SK-N-SH treated with all-trans-retinoic acid at 6 μM for 48 hours (cell line): ENCODE measurements at regions not wholly inside any gene's neighbourhood (a gene's known extent, or its start where the extent isn't known, plus 50 kb on each side); places are given as distances from the start of the nearest gene placed in this dataset.

Experiments
- ATAC-seq: fragments of 200-7000 bp; cut with Tn5 transposase; 3 replicates; pipeline ENCODE4 v1.9.1; 2020; ENCODE audit warnings: mild to moderate bottlenecking, moderate library complexity
- BACH2 ChIP-seq: fragments of 250-450 bp; sonication (Bioruptor Pico); IDR thresholded peaks from 2 replicates; pipeline ENCODE4 v1.9.0; 2021; ENCODE audit warnings: mild to moderate bottlenecking, borderline replicate concordance
- CREB5 ChIP-seq: fragments of 250-450 bp; sonication (Bioruptor Pico); IDR thresholded peaks from 2 replicates; pipeline ENCODE4 v1.5.1; 2020; ENCODE audit warnings: low read depth, mild to moderate bottlenecking, moderate library complexity
- CSDC2 ChIP-seq: fragments of 250-450 bp; sonication (Bioruptor Pico); IDR thresholded peaks from 2 replicates; pipeline ENCODE4 v1.5.0; 2020; ENCODE audit warnings: mild to moderate bottlenecking, moderate library complexity
- CSRNP3 ChIP-seq: fragments of 250-450 bp; sonication (Bioruptor Pico); IDR thresholded peaks from 2 replicates; pipeline ENCODE4 v1.5.1; 2021; ENCODE audit warnings: mild to moderate bottlenecking, moderate library complexity
- ESRRG ChIP-seq: fragments of 250-450 bp; sonication (Bioruptor Pico); IDR thresholded peaks from 2 replicates; pipeline ENCODE4 v1.6.1; 2021; ENCODE audit warnings: mild to moderate bottlenecking
- GLIS3 ChIP-seq: fragments of 250-450 bp; sonication (Bioruptor Pico); IDR thresholded peaks from 2 replicates; pipeline ENCODE4 v1.5.0; 2020; ENCODE audit warnings: mild to moderate bottlenecking, moderate library complexity
- ISL1 ChIP-seq: fragments of 250-450 bp; sonication (Bioruptor Pico); IDR thresholded peaks from 2 replicates; pipeline ENCODE4 v2.1.2; 2022; ENCODE audit warnings: mild to moderate bottlenecking, moderate library complexity
- OSR1 ChIP-seq: fragments of 250-450 bp; sonication (Bioruptor Pico); IDR thresholded peaks from 2 replicates; pipeline ENCODE4 v1.8.0; 2022; ENCODE audit warnings: moderate library complexity, mild to moderate bottlenecking, inconsistent platforms
- PATZ1 ChIP-seq: fragments of 250-450 bp; sonication (Bioruptor Pico); IDR thresholded peaks from 2 replicates; pipeline ENCODE4 v1.8.0; 2020; ENCODE audit warnings: mild to moderate bottlenecking, moderate library complexity, borderline replicate concordance
- POU6F1 ChIP-seq: fragments of 250-450 bp; sonication (Bioruptor Pico); IDR thresholded peaks from 2 replicates; pipeline ENCODE4 v1.8.0; 2021; ENCODE audit warnings: low read depth, mild to moderate bottlenecking, moderate library complexity, borderline replicate concordance
- PPARA ChIP-seq: fragments of 250-450 bp; sonication (Bioruptor Pico); IDR thresholded peaks from 2 replicates; pipeline ENCODE4 v1.5.0; 2020; ENCODE audit warnings: mild to moderate bottlenecking, borderline replicate concordance
- RARB ChIP-seq: fragments of 250-450 bp; sonication (Bioruptor Pico); IDR thresholded peaks from 2 replicates; pipeline ENCODE4 v1.8.0; 2021; ENCODE audit warnings: mild to moderate bottlenecking, moderate library complexity
- SNAI2 ChIP-seq: fragments of 250-450 bp; sonication (Bioruptor Pico); IDR thresholded peaks from 2 replicates; pipeline ENCODE4 v1.5.0; 2020; ENCODE audit warnings: mild to moderate bottlenecking, moderate library complexity
- TCF4 ChIP-seq: fragments of 250-450 bp; sonication (Bioruptor Pico); IDR thresholded peaks from 2 replicates; pipeline ENCODE4 v1.8.0; 2021; ENCODE audit warnings: mild to moderate bottlenecking, moderate library complexity, borderline replicate concordance
- TOX ChIP-seq: fragments of 250-450 bp; sonication (Bioruptor Pico); IDR thresholded peaks from 2 replicates; pipeline ENCODE4 v1.8.0; 2021; ENCODE audit warnings: mild to moderate bottlenecking, moderate library complexity, borderline replicate concordance
- TSHZ2 ChIP-seq: fragments of 250-450 bp; sonication (Bioruptor Pico); IDR thresholded peaks from 2 replicates; pipeline ENCODE4 v1.5.0; 2020; ENCODE audit warnings: mild to moderate bottlenecking, moderate library complexity
- ZC3H10 ChIP-seq: fragments of 250-450 bp; sonication (Bioruptor Pico); IDR thresholded peaks from 2 replicates; pipeline ENCODE4 v1.5.1; 2021; ENCODE audit warnings: mild to moderate bottlenecking, moderate library complexity
- ZFP30 ChIP-seq: fragments of 450-650 bp; formaldehyde crosslinking; IDR thresholded peaks from 2 replicates; pipeline ENCODE4 v1.5.0; 2022; ENCODE audit warnings: mild to moderate bottlenecking, moderate library complexity
- ZNF8 ChIP-seq: fragments of 450-650 bp; formaldehyde crosslinking; IDR thresholded peaks from 2 replicates; pipeline ENCODE4 v1.5.0; 2020; ENCODE audit warnings: mild to moderate bottlenecking, moderate library complexity

- TF ChIP-seq TSHZ2 (no peak), POU6F1 (no peak), TOX (CRISPR knock-in tag) (no peak), CSDC2 (CRISPR knock-in tag) (no peak), GLIS3 (CRISPR knock-in tag) (no peak), RARB (CRISPR knock-in tag) (no peak), ZC3H10 (CRISPR knock-in tag) (no peak), ZFP30 (CRISPR knock-in tag) (no peak), TCF4 (CRISPR knock-in tag) (no peak)
These were observed 102.8 kb upstream of the EGLN3 start (continued) for GRCh38 chr14:34053666-34054065.

GRCh38 chr14:34052658-34053014 is 101.8 kb upstream of the EGLN3 start:
- ATAC-seq, result 0 out of 3 replicates have a peak, but pooled peaks have one; percentile 32
- no peak for TF ChIP-seq TCF4 (CRISPR knock-in tag)
- no peak for TF ChIP-seq RARB (CRISPR knock-in tag)
- no peak for TF ChIP-seq TOX (CRISPR knock-in tag)
- no peak for TF ChIP-seq ZC3H10 (CRISPR knock-in tag)
- no peak for TF ChIP-seq POU6F1
- TF ChIP-seq ESRRG (CRISPR knock-in tag), result no peak
- TF ChIP-seq PATZ1, result no peak
- no peak for TF ChIP-seq ISL1 (CRISPR knock-in tag)
- TF ChIP-seq ZFP30 (CRISPR knock-in tag), result no peak
- no peak for TF ChIP-seq CREB5 (CRISPR knock-in tag)
- TF ChIP-seq OSR1 (CRISPR knock-in tag), result no peak
- no peak for TF ChIP-seq PPARA
- no peak for TF ChIP-seq SNAI2 (CRISPR knock-in tag)
- TF ChIP-seq GLIS3 (CRISPR knock-in tag), result no peak
- no peak for TF ChIP-seq BACH2
- no peak for TF ChIP-seq ZNF8 (CRISPR knock-in tag)
- TF ChIP-seq CSRNP3 (CRISPR knock-in tag), result no peak

GRCh38 chr14:34051966-34052657 is 101.2 kb upstream of the EGLN3 start:
- no peak for ATAC-seq
- no peak for TF ChIP-seq ZFP30 (CRISPR knock-in tag)
- TF ChIP-seq RARB (CRISPR knock-in tag), result no peak
- no peak for TF ChIP-seq ESRRG (CRISPR knock-in tag)
- no peak for TF ChIP-seq ZNF8 (CRISPR knock-in tag)
